MCF 10A (cell line): ENCODE measurements at regions not wholly inside any gene's neighbourhood (a gene's known extent, or its start where the extent isn't known, plus 50 kb on each side); places are given as distances from the start of the nearest gene placed in this dataset.
"Not testable (repeated sequence)": the region's sequence is repeated elsewhere in the genome, so short reads cannot be mapped to it uniquely, and the experiment has no call there.

ENCODE experiments used
- BruUV-seq: library from RNA; stranded (reverse); fragments of 400-500 nt; replicated peaks from 2 replicates; lab custom pipeline; 2021; lab: Mats Ljungman, UMichigan
- CTCF ChIA-PET: fragments of 300-600 bp; sonication (Branson Sonifier 250); formaldehyde crosslinking; extraction: SDS; loops from one replicate; lab custom pipeline; 2021; ENCODE audit warnings: antibody characterized with exemption, inconsistent platforms; lab: Yijun Ruan, JAX
- POLR2A ChIA-PET: fragments of 300-600, 350-650 bp; sonication (Branson Sonifier 250); formaldehyde crosslinking; extraction: SDS; loops from one replicate; lab custom pipeline; 2020; ENCODE audit warnings: antibody characterized with exemption, inconsistent platforms; lab: Yijun Ruan, JAX
- DNase-seq: peaks from one replicate; pipeline ENCODE4 v3.0.0-alpha.2; 2018; ENCODE audit not compliant: unreplicated experiment
- H3K27ac Mint-ChIP-seq: one replicate; pipeline ENCODE4 v1.8.0; 2022; ENCODE audit warnings: mild to moderate bottlenecking, low read depth, mixed read lengths; ENCODE audit not compliant: unreplicated experiment
- H3K27me3 Mint-ChIP-seq: one replicate; pipeline ENCODE4 v1.8.0; 2022; ENCODE audit warnings: mixed read lengths; ENCODE audit not compliant: insufficient read depth, unreplicated experiment
- H3K36me3 Mint-ChIP-seq: one replicate; pipeline ENCODE4 v1.8.0; 2022; ENCODE audit warnings: mild to moderate bottlenecking, moderate library complexity, mixed read lengths; ENCODE audit not compliant: insufficient read depth, unreplicated experiment
- H3K4me1 Mint-ChIP-seq: one replicate; pipeline ENCODE4 v1.8.0; 2022; ENCODE audit warnings: mixed read lengths; ENCODE audit not compliant: insufficient read depth, unreplicated experiment
- H3K4me3 Mint-ChIP-seq: one replicate; pipeline ENCODE4 v1.8.0; 2022; ENCODE audit warnings: mild to moderate bottlenecking, moderate library complexity, mixed read lengths; ENCODE audit not compliant: unreplicated experiment
- H3K9me3 Mint-ChIP-seq: one replicate; pipeline ENCODE4 v1.8.0; 2022; ENCODE audit warnings: mixed read lengths; ENCODE audit not compliant: unreplicated experiment
- intact Hi-C: fragments of 100-400 bp; cut with micrococcal nuclease; formaldehyde crosslinking; loops from 2 replicates; pipeline ENCODE4 v1.14.1; 2022
- TF ChIP-seq, protein P1 (sequence below): fragments of 200-600 bp; IDR thresholded peaks from one replicate; pipeline ENCODE4 v1.8.0; 2022; ENCODE audit warnings: antibody characterized with exemption, mild to moderate bottlenecking; ENCODE audit not compliant: unreplicated experiment

DNA sequence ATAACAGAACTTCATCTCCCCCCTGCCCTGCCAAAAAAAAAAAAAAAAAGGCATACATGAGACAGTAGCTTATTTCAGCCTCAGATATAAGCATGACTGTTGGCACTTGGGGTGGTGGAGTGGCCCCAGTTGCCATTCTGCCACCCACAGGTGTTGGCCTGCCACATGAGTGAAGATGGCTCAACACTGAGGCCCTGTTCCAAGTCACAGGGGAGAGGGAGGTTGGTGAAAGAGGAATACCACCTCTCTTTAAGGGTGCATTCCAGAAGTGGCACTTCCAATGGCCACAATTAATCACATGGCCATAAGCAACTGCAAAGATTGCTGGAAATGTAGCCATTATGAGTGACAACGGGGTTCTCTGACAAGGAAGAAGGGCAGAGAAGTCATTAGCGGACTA, 61.9 kb upstream of the JARID2 start:
- intact Hi-C loops: no loop called here
- DNase-seq: no peak
- no peak overlapping the region for H3K27ac Mint-ChIP-seq
- H3K4me3 Mint-ChIP-seq: no peak overlapping the region
- no peaks in the 10 kb centered on the region for H3K4me1 Mint-ChIP-seq
- no peaks in the 10 kb centered on the region for H3K9me3 Mint-ChIP-seq
- TF ChIP-seq, protein P1, sequence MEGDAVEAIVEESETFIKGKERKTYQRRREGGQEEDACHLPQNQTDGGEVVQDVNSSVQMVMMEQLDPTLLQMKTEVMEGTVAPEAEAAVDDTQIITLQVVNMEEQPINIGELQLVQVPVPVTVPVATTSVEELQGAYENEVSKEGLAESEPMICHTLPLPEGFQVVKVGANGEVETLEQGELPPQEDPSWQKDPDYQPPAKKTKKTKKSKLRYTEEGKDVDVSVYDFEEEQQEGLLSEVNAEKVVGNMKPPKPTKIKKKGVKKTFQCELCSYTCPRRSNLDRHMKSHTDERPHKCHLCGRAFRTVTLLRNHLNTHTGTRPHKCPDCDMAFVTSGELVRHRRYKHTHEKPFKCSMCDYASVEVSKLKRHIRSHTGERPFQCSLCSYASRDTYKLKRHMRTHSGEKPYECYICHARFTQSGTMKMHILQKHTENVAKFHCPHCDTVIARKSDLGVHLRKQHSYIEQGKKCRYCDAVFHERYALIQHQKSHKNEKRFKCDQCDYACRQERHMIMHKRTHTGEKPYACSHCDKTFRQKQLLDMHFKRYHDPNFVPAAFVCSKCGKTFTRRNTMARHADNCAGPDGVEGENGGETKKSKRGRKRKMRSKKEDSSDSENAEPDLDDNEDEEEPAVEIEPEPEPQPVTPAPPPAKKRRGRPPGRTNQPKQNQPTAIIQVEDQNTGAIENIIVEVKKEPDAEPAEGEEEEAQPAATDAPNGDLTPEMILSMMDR: no peak
- H3K27me3 Mint-ChIP-seq: no peaks in the 10 kb centered on the region
- POLR2A ChIA-PET: no interaction called here
- BruUV-seq: no TSS peak
- H3K36me3 Mint-ChIP-seq: no peaks in the 10 kb centered on the region
- CTCF ChIA-PET: interaction anchor here (0.6 to 1.0 kb wide), 2 partner anchors 63 to 895 kb away, joined by 3 read pairs; no protein-coding TSS in a partner anchor

DNA sequence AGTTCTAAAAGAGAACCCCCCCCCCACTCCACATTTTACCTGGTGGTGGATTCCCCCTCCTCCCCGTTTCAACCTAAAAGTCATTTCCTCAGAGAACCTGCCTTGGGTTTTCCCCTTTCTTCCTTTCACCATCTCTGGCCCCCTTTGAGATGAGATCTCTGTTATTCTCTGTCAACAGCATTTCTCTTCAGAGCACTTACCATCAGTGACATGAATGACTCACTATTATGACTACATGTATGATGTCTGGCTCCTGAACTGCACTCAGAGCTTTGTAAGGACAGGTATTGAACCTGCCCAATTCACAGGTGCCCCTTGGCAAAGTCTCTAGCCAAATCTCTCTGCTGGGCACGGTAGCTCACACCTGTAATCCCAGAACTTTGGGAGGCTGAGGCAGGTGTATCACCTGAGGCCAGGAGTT, 61.4 kb upstream of the JARID2 start:
- no peaks in the 10 kb centered on the region for H3K9me3 Mint-ChIP-seq
- DNase-seq: no peak
- H3K4me3 Mint-ChIP-seq: no peak overlapping the region
- no TSS peak for BruUV-seq
- H3K27me3 Mint-ChIP-seq: no peaks in the 10 kb centered on the region
- H3K36me3 Mint-ChIP-seq: no peaks in the 10 kb centered on the region
- ChIA-PET POLR2A (no interaction called here), CTCF (interaction anchor here (0.6 to 1.0 kb wide), 2 partner anchors 64 to 896 kb away, joined by 3 read pairs; no protein-coding TSS in a partner anchor)
- TF ChIP-seq, protein P1: no peak
- intact Hi-C loops: no loop called here
- no peak overlapping the region for H3K27ac Mint-ChIP-seq
- no peaks in the 10 kb centered on the region for H3K4me1 Mint-ChIP-seq

DNA sequence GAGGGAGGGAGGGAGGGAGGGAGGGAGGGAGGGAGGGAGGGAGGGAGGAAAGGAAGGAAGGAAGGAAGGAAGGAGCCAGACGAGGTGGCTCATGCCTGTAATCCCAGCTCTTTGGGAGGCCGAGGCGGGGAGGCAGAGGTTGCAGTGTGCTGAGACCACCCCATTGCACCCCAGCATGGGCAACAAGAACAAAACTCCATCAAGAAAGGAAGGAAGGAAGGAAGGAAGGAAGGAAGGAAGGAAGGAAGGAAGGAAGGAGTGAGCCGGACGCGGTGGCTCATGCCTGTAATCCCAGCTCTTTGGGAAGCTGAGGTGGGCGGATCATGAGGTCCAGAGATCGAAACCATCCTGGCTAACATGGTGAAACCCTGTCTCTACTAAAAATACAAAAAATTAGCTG, 60.8 kb upstream of the JARID2 start:
- BruUV-seq, H3K4me1 Mint-ChIP-seq, intact Hi-C loops, H3K9me3 Mint-ChIP-seq, H3K36me3 Mint-ChIP-seq, DNase-seq, H3K27ac Mint-ChIP-seq, H3K4me3 Mint-ChIP-seq, H3K27me3 Mint-ChIP-seq: not testable (repeated sequence)
- ChIA-PET CTCF (interaction anchor here (0.6 kb wide), 1 partner anchor 1276 kb away, joined by 3 read pairs; no protein-coding TSS in a partner anchor), POLR2A (interaction anchor here (0.6 kb wide), 1 partner anchor 51 kb away, joined by 3 read pairs; no protein-coding TSS in a partner anchor)

DNA sequence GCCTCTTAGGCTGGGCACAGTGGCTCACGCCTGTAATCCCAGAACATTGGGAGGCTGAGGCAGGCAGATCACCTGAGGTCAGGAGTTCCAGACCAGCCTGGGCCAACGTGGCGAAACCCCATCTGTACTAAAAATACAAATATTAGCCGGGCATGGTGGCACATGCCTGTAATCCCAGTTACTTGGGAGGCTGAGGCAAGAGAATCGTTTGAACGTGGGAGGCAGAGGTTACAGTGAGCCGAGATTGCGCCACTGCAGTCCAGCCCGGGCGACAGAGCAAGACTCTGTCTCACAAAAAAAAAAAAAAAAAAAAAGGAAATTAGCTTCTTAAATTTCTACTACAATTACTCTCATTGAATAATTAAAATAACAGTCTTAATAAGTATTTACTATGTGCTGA, 52.4 kb upstream of the JARID2 start:
- DNase-seq, H3K36me3 Mint-ChIP-seq, H3K27me3 Mint-ChIP-seq, CTCF ChIA-PET, intact Hi-C loops, BruUV-seq, H3K27ac Mint-ChIP-seq, H3K9me3 Mint-ChIP-seq, POLR2A ChIA-PET, H3K4me1 Mint-ChIP-seq, H3K4me3 Mint-ChIP-seq: not testable (repeated sequence)

DNA sequence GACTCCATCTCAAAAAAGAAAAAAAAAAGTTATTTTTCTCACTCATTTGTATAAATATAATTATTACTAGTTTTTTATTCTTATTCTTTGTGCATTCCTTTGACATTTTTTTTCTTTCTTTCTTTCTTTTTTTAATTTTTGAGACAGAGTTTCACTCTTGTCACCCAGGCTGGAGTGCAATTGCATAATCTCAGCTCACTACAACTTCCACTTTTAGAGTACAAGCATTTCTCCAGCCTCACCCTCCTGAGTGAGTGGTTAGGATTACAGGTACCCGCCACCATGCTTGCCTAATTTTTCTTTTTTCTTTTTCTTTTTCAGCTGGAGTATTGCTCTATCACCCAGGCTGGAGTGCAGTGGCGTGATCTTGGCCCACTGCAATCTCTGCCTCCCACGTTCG, 51.4 kb upstream of the JARID2 start:
- H3K9me3 Mint-ChIP-seq: no peaks in the 10 kb centered on the region
- no peak overlapping the region for H3K27ac Mint-ChIP-seq
- no peak overlapping the region for H3K4me3 Mint-ChIP-seq
- intact Hi-C loops: no loop called here
- CTCF ChIA-PET: interaction anchor here (0.6 kb wide), 1 partner anchor 1128 kb away, joined by 3 read pairs; no protein-coding TSS in a partner anchor
- no peaks in the 10 kb centered on the region for H3K4me1 Mint-ChIP-seq
- H3K27me3 Mint-ChIP-seq: no peaks in the 10 kb centered on the region
- DNase-seq: no peak
- POLR2A ChIA-PET: no interaction called here
- TF ChIP-seq, protein P1: no peak
- H3K36me3 Mint-ChIP-seq: no peaks in the 10 kb centered on the region
- no TSS peak for BruUV-seq
